ENCODE measurements at regions not wholly inside any gene's neighbourhood (a gene's known extent, or its start where the extent isn't known, plus 50 kb on each side); places are given as distances from the start of the nearest gene placed in this dataset.
A peak's percentile ranks its signal among the peaks of the same experiment; 100 is the strongest.
"Not testable (repeated sequence)": the region's sequence is repeated elsewhere in the genome, so short reads cannot be mapped to it uniquely, and the experiment has no call there.

DNA sequence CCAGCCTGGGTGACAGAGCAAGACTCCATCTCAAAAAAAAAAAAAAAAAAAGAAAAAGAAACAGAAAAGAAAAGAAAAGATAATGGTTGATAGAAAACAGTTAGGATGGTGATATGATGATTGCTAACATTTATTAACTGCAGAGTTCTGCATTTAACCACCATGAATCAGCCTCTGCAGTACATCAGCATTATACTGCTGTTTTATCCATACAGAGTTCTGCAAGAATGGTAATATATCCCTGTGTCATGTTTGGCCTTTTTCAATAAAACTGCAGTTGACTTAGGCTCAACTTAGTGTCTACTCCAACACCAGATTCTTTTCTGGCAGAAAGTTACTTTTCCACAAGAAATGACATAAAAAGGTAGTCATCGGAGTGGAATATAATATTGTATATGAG is 62.6 kb downstream of the DUSP6 start:
- DNase-seq (no peak), ATAC-seq (no peak)
- intact Hi-C loops (cut with DNase I, micrococcal nuclease), result no loop called here

DNA sequence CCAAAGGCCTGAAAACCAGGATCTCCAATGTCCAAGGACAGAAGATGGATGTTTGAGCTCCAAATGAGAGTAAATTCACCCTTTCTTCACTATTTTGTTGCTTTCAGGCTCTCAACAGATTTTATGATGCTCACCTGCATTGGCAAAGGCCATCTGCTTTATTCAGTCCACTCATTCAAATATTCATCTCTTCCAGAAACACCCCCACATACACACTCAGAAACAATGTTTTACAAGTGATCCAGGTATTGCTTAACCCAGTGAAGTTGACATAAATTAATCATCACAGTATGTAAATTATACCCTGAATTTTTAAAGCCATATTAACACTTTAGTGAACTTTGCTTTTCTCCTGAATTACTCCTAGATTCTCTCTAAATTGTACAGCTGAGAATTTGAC is 63.3 kb downstream of the DUSP6 start:
- ATAC-seq (no peak), DNase-seq (no peak)
- intact Hi-C loops (cut with DNase I, micrococcal nuclease), result no loop called here

DNA sequence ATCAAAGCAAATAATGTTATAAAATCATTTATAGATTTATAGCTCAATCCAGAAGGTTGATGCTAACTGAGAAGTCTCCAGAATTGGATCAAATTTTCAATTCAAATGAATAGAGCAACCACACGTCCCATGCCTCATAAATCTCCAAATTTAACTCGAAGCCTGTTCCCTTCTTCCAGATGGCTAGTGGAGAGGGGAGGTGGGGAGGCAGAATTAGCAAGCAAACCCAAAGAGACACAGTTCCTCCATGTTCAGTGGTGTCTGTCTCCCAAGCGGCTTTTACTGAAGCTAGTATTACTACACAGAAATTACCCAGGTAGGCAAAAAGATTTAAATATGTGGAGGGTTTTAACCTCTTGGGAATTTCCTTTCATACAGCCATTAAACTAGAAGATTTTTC is 65.8 kb downstream of the DUSP6 start:
- intact Hi-C loops (cut with DNase I, micrococcal nuclease), result no loop called here
- ATAC-seq (no peak), DNase-seq (no peak)

DNA sequence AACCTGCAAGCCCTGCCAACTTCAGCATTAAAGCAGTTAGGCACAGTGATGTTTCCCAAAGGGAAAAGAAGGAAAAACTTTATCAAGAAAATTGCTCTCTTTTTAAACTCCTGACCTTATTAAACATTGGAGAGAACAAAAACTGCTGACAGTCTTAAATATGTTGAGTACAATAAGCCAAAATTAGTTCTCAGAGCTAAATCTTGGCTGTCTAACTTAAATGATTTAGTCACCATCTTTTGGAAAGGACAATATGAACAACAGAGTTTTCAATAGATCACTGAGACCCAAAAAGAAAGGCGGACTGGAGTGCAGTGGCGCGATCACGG is 70.8 kb downstream of the DUSP6 start:
- ATAC-seq (no peak), DNase-seq (no peak)
- intact Hi-C loops (cut with DNase I, micrococcal nuclease), result no loop called here

DNA sequence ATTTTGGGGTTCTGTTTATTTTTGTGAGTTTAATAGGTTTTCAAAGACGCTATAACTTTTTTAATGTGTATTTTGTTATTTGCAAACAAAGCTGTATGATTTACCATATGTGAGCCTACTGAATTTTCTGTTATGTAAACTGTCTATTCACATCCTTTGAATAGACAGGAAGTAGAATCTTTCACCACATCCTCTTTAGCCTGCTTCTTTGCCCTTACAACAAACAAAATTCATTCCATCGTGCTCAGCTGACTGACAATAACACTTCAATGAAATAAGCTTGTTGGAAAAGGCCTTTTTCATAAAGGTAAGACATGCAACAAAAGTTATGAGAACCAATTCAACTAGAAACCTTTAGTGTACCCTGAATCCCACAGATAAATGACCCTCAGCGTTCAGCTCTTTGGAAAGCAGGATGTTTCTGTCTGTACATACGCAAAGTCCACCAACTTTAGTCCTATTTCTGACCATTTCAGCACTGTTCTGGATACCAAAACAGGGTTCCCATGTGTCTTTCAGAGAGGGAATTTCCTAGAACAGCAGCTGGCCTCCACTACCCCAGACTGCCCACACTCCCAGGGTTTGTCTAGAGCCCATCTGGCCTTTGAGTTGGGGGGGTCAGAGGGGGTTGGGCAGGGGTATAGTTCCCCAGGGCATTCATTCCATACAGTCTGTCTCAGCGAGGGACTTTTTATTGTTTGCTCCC is 71.3 kb downstream of the DUSP6 start:
- intact Hi-C loops (cut with DNase I, micrococcal nuclease), result no loop called here
- ATAC-seq (no peak), DNase-seq (no peak)

DNA sequence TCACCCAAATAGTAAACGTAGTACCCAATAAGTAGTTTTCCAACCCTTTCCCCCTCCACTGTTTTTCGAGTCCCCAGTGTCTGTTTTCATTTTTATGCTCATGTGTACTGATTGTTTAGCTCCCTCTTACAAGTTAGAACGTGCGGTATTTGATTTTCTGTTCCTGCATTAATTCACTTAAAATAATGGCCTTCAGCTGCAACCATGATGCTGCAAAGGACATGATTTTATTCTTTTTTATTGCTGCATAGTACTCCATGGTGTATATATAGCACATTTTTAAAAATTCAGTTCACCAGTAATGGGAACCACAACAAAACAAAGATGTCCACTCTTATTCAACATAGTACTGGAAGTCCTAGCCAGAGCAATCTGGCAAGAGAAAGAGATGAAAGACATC is 72.8 kb downstream of the DUSP6 start:
- ATAC-seq (no peak), DNase-seq (no peak)
- intact Hi-C loops (cut with DNase I, micrococcal nuclease), result no loop called here

DNA sequence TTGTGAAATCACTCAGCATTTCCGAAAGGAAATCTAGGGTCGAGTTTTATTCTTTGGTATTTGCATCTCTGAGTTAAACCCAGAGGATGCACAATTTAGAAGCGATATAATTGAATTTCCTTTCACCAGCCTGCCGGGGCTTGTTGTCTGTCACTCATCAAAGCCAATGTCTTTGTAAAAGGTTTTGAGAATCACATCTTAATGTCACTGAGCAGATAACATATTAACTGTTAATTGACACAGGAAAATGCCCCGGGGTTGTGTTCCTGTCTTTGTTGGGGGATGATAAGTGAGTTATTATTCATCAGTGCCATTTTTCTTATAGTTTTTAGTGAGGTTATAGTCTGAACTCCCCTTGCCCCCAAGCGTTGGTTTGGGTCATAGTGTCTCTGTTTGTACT is 73.4 kb downstream of the DUSP6 start:
- no peak for DNase-seq
- ATAC-seq, result no peak
- intact Hi-C loops (cut with DNase I, micrococcal nuclease), result no loop called here

DNA sequence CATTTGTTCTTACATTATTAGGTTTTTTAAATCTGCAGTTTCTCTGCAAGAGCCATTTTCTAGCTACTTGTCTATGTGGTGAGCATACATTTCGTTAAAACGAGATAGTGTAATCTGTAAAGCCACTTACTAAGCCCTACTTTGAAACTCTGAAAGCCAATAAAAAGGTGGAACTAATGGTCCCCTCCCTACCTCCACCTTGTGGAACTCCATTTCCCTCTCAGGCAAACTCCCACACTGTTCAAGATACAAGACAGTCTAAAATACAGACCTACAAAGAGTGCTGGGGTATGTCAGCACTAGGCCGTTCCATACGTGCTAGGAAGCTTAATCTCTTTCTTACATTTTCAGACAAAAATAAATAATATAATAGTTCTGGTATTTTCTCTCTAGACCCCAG is 74.1 kb downstream of the DUSP6 start:
- DNase-seq (no peak), ATAC-seq (no peak)
- intact Hi-C loops (cut with DNase I, micrococcal nuclease), result no loop called here

DNA sequence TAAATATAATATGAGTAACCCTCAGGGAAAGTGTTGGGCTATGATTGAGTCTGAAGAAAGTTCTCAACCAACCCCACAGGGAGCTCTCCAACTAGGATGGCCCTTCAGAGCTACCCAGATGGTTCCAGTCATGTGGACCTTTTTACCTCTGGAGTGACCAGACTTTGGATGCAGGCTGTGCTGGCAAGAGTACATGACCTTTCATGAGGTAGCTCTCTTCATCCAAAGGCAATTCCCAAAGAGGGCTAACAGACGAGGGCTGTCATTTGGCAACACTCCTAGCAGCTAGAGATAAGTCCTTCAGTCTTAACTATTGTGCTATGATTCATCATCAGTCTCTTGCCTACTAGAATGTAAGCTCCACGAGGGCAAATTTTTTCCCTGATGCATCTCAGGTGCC is 75.4 kb downstream of the DUSP6 start:
- DNase-seq, result no peak
- intact Hi-C loops (cut with DNase I, micrococcal nuclease), result no loop called here
- ATAC-seq, result no peak

DNA sequence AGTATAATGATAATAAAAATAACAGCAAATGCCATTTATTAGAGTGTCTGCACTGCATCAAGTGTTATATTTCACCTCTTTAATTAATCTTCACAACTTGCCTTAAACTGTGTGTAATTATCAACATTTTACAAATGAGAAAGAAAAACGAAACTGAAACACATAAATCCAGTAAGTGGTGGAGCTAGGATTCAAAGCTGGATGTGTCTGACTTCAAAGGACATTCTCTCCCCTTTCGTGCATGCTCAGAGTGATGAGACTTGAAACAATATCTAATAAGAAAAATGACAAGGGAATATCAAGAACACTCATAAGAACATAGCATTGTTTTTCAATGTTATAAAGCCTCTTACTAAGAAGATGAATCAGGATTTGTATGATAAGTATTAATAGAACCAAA is 78.8 kb downstream of the DUSP6 start:
- intact Hi-C loops (cut with DNase I, micrococcal nuclease), result no loop called here
- DNase-seq (no peak), ATAC-seq (no peak)

DNA sequence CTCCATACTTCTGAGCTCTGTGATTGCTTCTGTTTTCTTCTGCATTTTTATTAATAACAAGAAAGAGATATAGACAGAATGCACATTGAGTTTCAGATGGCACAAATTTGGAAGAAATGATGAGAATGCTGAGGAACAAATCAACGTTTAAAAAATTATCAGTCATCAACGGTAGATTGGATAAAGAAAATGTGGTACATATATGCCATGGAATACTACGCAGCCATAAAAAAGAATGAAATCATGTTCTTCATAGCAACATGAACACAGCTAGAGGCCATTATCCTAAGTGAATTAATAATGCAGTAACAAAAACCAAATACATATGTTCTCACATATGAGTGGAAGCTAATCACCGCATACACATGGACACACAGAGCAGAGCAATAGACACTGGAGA is 81.8 kb downstream of the DUSP6 start:
- no peak for ATAC-seq
- no peak for DNase-seq
- intact Hi-C loops (cut with DNase I, micrococcal nuclease), result no loop called here

DNA sequence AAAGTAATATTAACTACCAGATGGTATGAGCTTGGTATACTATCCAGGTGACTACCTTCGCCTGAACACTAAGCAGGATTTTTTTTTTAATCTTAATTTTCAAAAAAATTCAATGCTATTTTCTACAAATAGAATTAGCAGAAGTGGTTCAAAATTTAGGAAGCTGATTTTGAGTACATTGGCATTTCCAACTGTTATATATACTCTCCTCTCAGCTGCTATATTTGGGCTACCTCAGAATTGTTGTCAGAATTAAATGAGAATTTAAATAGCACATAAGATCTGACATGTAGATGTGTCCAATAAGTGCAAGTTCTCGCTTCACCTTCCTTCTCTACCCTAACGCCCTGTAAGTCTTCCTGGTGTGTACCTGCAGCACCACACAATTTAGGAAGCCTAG is 83.1 kb downstream of the DUSP6 start:
- DNase-seq, result no peak
- intact Hi-C loops (cut with DNase I, micrococcal nuclease), result no loop called here
- ATAC-seq, result no peak

DNA sequence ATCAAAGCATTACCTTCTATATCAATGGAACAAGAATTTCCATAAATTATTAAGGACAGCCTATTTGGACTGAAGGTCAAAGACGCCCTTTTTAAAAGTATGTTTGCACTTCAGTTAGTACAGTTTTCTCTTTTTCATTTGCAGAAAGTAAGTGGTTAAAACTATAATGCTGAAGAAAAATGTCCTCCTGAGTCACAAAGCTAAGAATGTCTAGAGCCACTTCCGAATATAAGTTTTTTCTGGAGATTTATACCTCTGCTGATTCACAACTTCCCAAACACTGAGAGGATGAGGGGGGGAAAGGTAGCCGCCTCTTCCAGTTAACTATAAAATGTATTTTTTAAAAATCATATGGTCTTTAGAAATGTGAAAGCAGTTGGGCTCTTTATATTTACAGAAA is 84.9 kb downstream of the DUSP6 start:
- no peak for DNase-seq
- no peak for ATAC-seq
- intact Hi-C loops (cut with DNase I, micrococcal nuclease), result no loop called here

DNA sequence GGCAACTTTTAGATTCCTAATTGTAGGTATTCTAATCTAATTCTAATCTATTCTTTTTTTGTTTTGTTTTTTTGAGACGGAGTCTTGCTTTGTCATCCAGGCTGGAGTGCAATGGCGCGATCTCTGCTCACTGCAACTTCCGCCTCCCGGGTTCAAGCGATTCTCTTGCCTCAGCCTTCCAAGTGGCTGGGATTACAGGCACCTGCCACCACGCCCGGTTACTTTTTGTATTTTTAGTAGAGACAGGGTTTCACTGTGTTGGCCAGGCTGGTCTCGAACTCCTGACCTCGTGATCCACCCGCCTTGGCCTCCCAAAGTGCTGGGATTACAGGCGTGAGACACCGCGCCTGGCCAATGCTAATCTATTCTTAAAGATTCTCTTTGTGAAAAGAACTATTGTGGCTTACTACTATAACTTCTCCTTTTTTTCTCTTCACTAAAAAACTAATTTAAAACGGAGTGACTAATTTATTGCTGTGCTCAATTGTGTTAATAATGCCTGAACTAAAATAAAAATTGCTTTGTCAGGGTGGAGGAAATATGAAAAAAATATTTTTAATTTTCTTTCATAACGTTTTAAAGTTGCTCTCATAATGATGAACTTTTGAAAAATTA is 85.6 kb downstream of the DUSP6 start:
- intact Hi-C loops (cut with DNase I, micrococcal nuclease); DNase-seq; ATAC-seq: not testable (repeated sequence)

DNA sequence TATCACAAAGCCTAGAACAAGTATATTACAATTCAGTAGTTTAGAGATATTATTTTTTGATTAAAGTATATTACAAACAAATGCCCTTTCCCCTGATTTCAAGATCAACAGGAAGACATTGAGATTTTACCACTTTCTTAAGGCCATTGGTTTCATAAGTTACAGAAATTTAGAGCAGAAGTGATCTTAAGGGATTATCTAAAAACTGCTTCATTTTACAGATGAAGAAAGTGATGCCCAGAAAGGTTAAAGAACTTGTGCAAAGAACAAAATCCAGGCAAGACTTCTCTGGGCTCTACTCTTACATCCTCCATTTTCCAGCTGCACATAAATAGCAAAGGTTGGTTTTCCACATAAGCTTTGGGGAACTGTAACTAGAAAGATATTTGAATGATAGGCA is 87.5 kb downstream of the DUSP6 start:
- intact Hi-C loops (cut with DNase I, micrococcal nuclease), result no loop called here
- DNase-seq (no peak), ATAC-seq (no peak)

DNA sequence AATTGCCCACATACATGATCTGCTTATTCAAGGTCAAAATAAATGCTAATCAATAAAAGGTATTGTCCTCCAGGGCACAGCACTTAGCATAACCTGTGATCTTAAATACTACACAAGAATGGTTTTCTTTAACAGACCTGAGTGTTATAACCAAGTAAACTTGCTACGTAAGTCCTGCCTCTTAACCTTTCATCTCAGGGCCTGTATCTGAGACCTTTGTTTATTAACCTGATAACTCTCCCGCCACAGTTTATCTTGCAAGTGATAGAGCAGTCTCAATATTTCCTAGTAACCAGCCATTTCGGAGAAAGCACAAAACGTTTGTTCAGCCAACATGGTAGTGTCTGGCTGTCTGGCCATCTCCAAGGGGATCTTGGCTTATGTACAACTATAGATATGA is 88.4 kb downstream of the DUSP6 start:
- ATAC-seq, result no peak
- DNase-seq, result no peak
- intact Hi-C loops (cut with DNase I, micrococcal nuclease), result no loop called here

DNA sequence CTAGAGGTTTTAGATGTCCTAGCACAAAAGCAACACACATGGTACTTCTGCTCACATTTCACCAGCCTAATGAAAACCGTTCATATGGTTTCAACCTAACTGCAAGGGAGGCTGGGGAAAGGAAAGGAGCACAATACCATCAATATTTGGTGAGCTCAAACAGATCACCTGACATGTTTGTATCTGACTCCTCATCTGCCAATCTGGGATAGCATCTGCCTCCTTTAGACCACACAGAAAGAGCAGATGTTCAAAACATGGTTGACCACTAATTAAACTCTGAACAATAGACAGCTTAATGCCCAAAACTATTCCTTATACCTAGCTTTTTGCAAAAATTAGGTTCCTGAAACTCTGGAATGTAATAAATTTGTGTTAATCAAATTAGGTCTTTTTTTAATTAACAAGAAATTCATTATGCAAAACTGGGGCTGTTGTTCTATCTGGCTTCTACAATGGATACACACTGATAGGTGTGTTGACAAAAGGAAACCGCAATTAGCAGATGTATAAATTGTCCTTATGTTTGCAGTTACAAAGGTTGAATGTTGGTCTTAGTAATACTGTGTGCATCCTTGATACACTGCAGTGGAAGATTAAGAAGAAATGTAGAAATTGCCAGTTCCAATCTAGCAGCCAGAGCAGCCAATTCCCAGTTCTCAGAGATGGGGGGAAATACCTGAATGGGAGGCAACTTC is 89.3 kb downstream of the DUSP6 start:
- DNase-seq, result no peak

DNA sequence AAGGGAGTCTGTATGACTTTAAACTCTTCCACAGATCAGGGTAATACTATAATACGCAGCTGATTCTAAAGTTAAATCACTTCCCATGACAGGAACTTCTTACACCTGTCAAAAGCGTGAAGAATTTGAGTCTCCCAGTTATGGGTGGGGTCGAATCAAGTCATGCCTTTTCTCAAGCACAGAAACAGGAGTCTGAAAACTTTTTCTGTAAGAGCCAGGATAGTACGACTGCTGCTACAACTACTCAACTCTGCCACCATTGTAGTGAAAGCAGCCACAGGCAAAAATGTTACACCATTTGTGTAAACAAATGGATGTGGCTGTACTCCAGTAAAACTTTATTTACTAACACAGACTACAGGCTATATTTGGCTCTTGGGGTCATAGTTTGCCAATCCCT is 90.3 kb downstream of the DUSP6 start:
- ATAC-seq, result peak; percentile 58
- intact Hi-C loops (cut with DNase I, micrococcal nuclease), result no loop called here
- DNase-seq, result no peak

More for the DNA sequence above, 89.3 kb downstream of the DUSP6 start:
- peak; percentile 63 for ATAC-seq
- intact Hi-C loops (cut with DNase I, micrococcal nuclease), result no loop called here

DNA sequence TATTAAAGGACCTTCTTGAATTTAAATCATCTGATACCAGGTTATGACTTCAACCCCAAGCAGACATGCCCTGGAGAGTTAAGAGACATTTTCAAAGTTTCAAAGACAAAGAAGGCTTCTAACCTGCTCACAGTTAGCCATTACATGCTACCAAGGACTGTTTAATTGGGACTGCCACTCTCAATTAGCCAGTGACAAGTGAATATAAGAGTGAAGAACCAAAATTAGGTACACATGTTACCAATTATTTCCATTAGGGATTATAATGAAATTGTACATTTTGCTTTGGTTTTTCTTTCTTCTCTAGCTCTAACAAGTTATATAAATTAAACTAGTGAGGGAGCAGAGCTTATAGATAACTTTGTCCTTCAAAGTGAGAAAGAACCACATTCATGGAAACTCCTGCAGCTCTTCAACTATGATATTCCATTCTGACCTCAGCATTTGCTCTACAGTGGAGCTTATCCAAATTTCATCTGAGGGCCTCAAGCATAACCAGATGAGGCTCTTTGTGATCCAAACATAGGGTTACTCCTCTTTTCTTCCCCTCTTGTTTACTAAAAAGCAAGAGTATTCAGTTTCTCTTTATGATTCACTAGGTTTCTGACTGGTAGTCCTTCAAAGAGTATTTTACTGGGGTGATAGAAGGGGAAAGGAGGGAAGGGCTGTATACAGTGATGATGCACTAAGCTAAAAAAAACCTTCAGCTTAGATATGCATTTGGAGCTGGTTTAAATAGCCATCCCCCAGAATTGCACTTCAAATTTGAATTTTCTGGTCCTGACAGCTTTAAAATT is 91.3 kb downstream of the DUSP6 start:
- ATAC-seq (no peak), DNase-seq (no peak)
- intact Hi-C loops (cut with DNase I, micrococcal nuclease), result no loop called here

DNA sequence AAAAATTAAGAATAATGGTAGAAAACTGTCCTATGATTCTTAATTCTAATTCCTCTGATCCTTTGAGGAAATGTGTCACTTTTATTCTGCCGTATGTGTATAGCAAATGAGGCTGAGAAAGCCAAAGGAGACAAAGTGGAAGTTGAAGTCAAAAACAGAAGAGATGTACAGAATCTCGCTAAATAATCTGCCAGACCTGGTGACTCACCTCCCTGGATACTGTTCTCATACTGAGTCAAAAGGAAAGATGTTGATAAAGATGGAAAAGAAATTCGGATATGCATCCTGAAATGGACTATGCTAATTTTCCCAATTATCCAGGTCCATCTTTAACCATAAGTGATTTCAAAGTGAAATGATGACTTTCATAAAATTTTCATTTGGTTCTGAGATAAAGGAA is 92.5 kb downstream of the DUSP6 start:
- DNase-seq, result no peak
- no peak for ATAC-seq
- intact Hi-C loops (cut with DNase I, micrococcal nuclease), result no loop called here

Measured in left colon (tissue), 2 donors.